HepG2 (cell line): ENCODE measurements at regions not wholly inside any gene's neighbourhood (a gene's known extent, or its start where the extent isn't known, plus 50 kb on each side); places are given as distances from the start of the nearest gene placed in this dataset.

Experiments used
- KDM4B ChIP-seq: sonication (generic); formaldehyde crosslinking; IDR thresholded peaks from 2 replicates; pipeline ENCODE4 v1.4.0; 2020; ENCODE audit warnings: missing genetic modification reagents
- PRMT3 ChIP-seq: sonication (generic); formaldehyde crosslinking; IDR thresholded peaks from 2 replicates; pipeline ENCODE4 v1.8.1; 2022; ENCODE audit warnings: low read depth, mild to moderate bottlenecking, moderate library complexity, missing genetic modification reagents, borderline replicate concordance
- RAD21 ChIP-seq: fragments of 450-650 bp; formaldehyde crosslinking; IDR thresholded peaks from 2 replicates; pipeline ENCODE4 v1.5.0; 2020; ENCODE audit warnings: mild to moderate bottlenecking
- ZFP36 ChIP-seq: fragments of 150-350 bp; IDR thresholded peaks from 2 replicates; pipeline ENCODE4 v1.6.1; 2018; ENCODE audit warnings: borderline replicate concordance, low read length, low read depth; ENCODE audit not compliant: partially characterized antibody
- ZNF546 ChIP-seq: sonication (generic); formaldehyde crosslinking; conservative IDR thresholded peaks from 2 replicates; pipeline ENCODE4 v1.8.1; 2023; ENCODE audit warnings: mild to moderate bottlenecking, missing genetic modification reagents
- ZNF615 ChIP-seq: sonication (generic); formaldehyde crosslinking; IDR thresholded peaks from 2 replicates; pipeline ENCODE4 v1.5.0; 2020; ENCODE audit warnings: mild to moderate bottlenecking, missing genetic modification reagents, borderline replicate concordance
- TF ChIP-seq, protein P1 (sequence below): sonication (generic); formaldehyde crosslinking; IDR thresholded peaks from 2 replicates; pipeline ENCODE4 v1.4.0; 2020; ENCODE audit warnings: mild to moderate bottlenecking, missing genetic modification reagents, borderline replicate concordance

DNA sequence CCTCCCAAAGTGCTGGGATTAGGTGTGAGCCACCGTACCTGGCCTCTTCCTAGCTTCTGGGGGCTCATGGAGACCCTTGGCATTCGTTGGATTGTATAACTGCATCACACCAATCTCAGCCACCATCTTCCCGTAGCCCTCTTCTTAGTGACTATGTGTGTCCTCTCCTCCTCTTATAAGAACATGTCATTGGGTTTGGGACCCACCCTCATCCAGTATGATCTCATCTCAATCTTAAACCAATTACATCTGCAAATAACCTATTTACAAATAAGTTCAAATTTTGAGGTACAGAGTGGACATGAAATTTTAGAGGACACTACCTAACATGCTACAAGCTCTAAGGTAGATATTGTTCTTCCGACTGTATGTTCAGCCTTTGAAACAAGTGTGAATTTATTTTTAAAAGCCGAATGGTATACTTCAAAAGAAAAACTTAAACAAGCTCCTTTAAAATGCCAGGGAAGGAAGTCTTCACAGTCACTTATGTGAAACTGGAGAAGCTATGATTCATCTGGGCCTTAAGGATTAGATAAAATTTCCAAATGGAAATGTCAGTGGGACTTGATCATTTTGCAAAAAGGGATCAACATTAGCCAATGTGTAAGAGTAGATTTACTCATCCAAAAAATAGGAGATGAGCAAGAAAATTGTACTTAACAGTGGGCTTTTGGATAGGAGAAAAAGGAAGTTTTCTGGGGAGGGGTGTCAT, 225.7 kb downstream of the MEX3B start:
- no peak for TF ChIP-seq ZNF546 (CRISPR knock-in tag)
- TF ChIP-seq PRMT3, result no peak
- TF ChIP-seq KDM4B (CRISPR knock-in tag), result no peak
- TF ChIP-seq ZNF615, result no peak
- TF ChIP-seq, protein P1, sequence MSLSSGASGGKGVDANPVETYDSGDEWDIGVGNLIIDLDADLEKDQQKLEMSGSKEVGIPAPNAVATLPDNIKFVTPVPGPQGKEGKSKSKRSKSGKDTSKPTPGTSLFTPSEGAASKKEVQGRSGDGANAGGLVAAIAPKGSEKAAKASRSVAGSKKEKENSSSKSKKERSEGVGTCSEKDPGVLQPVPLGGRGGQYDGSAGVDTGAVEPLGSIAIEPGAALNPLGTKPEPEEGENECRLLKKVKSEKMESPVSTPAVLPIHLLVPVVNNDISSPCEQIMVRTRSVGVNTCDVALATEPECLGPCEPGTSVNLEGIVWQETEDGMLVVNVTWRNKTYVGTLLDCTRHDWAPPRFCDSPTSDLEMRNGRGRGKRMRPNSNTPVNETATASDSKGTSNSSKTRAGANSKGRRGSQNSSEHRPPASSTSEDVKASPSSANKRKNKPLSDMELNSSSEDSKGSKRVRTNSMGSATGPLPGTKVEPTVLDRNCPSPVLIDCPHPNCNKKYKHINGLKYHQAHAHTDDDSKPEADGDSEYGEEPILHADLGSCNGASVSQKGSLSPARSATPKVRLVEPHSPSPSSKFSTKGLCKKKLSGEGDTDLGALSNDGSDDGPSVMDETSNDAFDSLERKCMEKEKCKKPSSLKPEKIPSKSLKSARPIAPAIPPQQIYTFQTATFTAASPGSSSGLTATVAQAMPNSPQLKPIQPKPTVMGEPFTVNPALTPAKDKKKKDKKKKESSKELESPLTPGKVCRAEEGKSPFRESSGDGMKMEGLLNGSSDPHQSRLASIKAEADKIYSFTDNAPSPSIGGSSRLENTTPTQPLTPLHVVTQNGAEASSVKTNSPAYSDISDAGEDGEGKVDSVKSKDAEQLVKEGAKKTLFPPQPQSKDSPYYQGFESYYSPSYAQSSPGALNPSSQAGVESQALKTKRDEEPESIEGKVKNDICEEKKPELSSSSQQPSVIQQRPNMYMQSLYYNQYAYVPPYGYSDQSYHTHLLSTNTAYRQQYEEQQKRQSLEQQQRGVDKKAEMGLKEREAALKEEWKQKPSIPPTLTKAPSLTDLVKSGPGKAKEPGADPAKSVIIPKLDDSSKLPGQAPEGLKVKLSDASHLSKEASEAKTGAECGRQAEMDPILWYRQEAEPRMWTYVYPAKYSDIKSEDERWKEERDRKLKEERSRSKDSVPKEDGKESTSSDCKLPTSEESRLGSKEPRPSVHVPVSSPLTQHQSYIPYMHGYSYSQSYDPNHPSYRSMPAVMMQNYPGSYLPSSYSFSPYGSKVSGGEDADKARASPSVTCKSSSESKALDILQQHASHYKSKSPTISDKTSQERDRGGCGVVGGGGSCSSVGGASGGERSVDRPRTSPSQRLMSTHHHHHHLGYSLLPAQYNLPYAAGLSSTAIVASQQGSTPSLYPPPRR (CRISPR knock-in tag), result no peak
- TF ChIP-seq ZFP36, result no peak
- no peak for TF ChIP-seq RAD21 (CRISPR knock-in tag)
